GM12878 (cell line): ENCODE measurements at regions not wholly inside any gene's neighbourhood (a gene's known extent, or its start where the extent isn't known, plus 50 kb on each side); places are given as distances from the start of the nearest gene placed in this dataset. TPM values are rescaled to one million over a fixed set of nuclear protein-coding genes. Genes with fewer than 3 reads are reported as not detected.

Source experiments
- ATAC-seq: fragments of 200-7000 bp; cut with Tn5 transposase; 3 replicates; pipeline ENCODE4 v1.9.1; 2020; ENCODE audit warnings: mild to moderate bottlenecking, moderate library complexity
- BruUV-seq: library from RNA; stranded (reverse); fragments of 400-500 nt; replicated peaks from 2 replicates; lab custom pipeline; 2021; lab: Mats Ljungman, UMichigan
- CTCF ChIA-PET: fragments of 300-600 bp; sonication (Branson Sonifier 250); formaldehyde crosslinking; extraction: SDS; loops from one replicate; lab custom pipeline; 2021; ENCODE audit warnings: inconsistent platforms; lab: Yijun Ruan, JAX
- POLR2A ChIA-PET: fragments of 350-600 bp; formaldehyde crosslinking; extraction: SDS; loops from one replicate; lab custom pipeline; 2021; ENCODE audit warnings: inconsistent platforms; lab: Charles Lee
- RAD21 ChIA-PET: fragments of 300-600 bp; sonication (Branson Sonifier 250); formaldehyde crosslinking; loops from one replicate; lab custom pipeline; 2023; ENCODE audit warnings: antibody characterized with exemption; ENCODE audit not compliant: unreplicated experiment; lab: Charles Lee
- SMC1A ChIA-PET: fragments of 300-600 bp; sonication (Branson Sonifier 250); formaldehyde crosslinking; loops from one replicate; lab custom pipeline; 2023; ENCODE audit not compliant: unreplicated experiment, uncharacterized antibody; lab: Charles Lee
- DNase-seq: peaks from one replicate; pipeline ENCODE4 v3.0.0-alpha.2; 2011; ENCODE audit warnings: low read depth, low spot score
- FAIRE-seq: peaks from 3 replicates; lab custom pipeline; 2011; peaks lifted over from hg19 to GRCh38; lab: Jason Lieb, UNC
- H2AFZ ChIP-seq: 2 replicates; pipeline ENCODE4 v1.6.0; 2011; ENCODE audit warnings: low read depth, low read length, control low read depth; ENCODE audit not compliant: control insufficient read depth
- H3K27ac ChIP-seq: 2 replicates; pipeline ENCODE4 v1.5.1; 2011; ENCODE audit warnings: control low read depth; ENCODE audit not compliant: control insufficient read depth, insufficient read depth
- H3K27me3 ChIP-seq, 2 experiments: replicated peaks in 1 of 2; 2 replicates each; pipeline versions ENCODE4 v1.6.0 to v1.6.1; 2011; ENCODE audit warnings: low read length in 1 of 2; ENCODE audit not compliant: control insufficient read depth in 2 of 2, insufficient read depth in 2 of 2
- H3K36me3 ChIP-seq, 2 experiments: 2 replicates each; pipeline ENCODE4 v1.5.1; 2011; ENCODE audit warnings: low read length in 1 of 2; ENCODE audit not compliant: control insufficient read depth in 2 of 2, insufficient read depth in 2 of 2
- H3K4me1 ChIP-seq: 2 replicates; pipeline ENCODE4 v1.6.1; 2011; ENCODE audit warnings: mild to moderate bottlenecking, low read length, moderate library complexity, mixed read lengths; ENCODE audit not compliant: control insufficient read depth, insufficient read depth
- H3K4me2 ChIP-seq: 2 replicates; pipeline ENCODE4 v1.6.0; 2011; ENCODE audit warnings: control low read depth; ENCODE audit not compliant: control insufficient read depth, insufficient read depth
- H3K4me3 ChIP-seq: fragments of 200-600 bp; sonication (generic); 2 replicates; pipeline ENCODE4 v1.5.1; 2016
- H3K79me2 ChIP-seq: 2 replicates; pipeline ENCODE4 v1.6.0; 2011; ENCODE audit warnings: low read length; ENCODE audit not compliant: control insufficient read depth, insufficient read depth
- H3K9ac ChIP-seq: 2 replicates; pipeline ENCODE4 v1.8.0; 2011; ENCODE audit warnings: low read length, control low read depth, mixed read lengths; ENCODE audit not compliant: control insufficient read depth, insufficient read depth
- H3K9me3 ChIP-seq: replicated peaks from 3 replicates; pipeline ENCODE4 v1.5.1; 2011; ENCODE audit warnings: mild to moderate bottlenecking, low read length; ENCODE audit not compliant: control insufficient read depth, insufficient read depth
- H4K20me1 ChIP-seq: 2 replicates; pipeline ENCODE4 v1.6.0; 2011; ENCODE audit not compliant: control insufficient read depth, insufficient read depth
- BMI1 ChIP-seq: fragments of 450-650 bp; IDR thresholded peaks from 2 replicates; pipeline ENCODE4 v1.6.1; 2016; ENCODE audit warnings: mild to moderate bottlenecking, moderate library complexity, borderline replicate concordance
- CREM ChIP-seq: IDR thresholded peaks from 2 replicates; pipeline ENCODE4 v1.6.1; 2014; ENCODE audit warnings: antibody characterized with exemption, low read depth
- DPF2 ChIP-seq: fragments of 450-650 bp; IDR thresholded peaks from 2 replicates; pipeline ENCODE4 v1.6.1; 2017; ENCODE audit warnings: mild to moderate bottlenecking
- GABPA ChIP-seq: IDR thresholded peaks from 2 replicates; pipeline ENCODE4 v1.6.1; 2014; ENCODE audit warnings: antibody characterized with exemption, low read depth, mild to moderate bottlenecking, inconsistent platforms
- GATAD2B ChIP-seq: fragments of 450-650 bp; conservative IDR thresholded peaks from 2 replicates; pipeline ENCODE4 v1.6.1; 2017; ENCODE audit warnings: low read depth, mild to moderate bottlenecking, moderate library complexity
- KLF5 ChIP-seq: fragments of 450-650 bp; IDR thresholded peaks from 2 replicates; pipeline ENCODE4 v1.6.1; 2014; ENCODE audit warnings: mild to moderate bottlenecking; ENCODE audit not compliant: partially characterized antibody
- MYC ChIP-seq: IDR thresholded peaks from 2 replicates; pipeline ENCODE4 v1.6.1; 2011; ENCODE audit warnings: mild to moderate bottlenecking, low read length, moderate library complexity, inconsistent platforms; ENCODE audit not compliant: insufficient read depth, insufficient replicate concordance, insufficient read length, severe bottlenecking
- POLR2A ChIP-seq: IDR thresholded peaks from 2 replicates; pipeline ENCODE4 v1.6.1; 2011; ENCODE audit warnings: low read depth, mild to moderate bottlenecking, low read length
- RBBP5 ChIP-seq: fragments of 200-600 bp; sonication (generic); conservative IDR thresholded peaks from 2 replicates; pipeline ENCODE4 v1.6.1; 2016
- SMAD1 ChIP-seq: fragments of 450-650 bp; IDR thresholded peaks from 2 replicates; pipeline ENCODE4 v1.6.1; 2018; ENCODE audit warnings: mild to moderate bottlenecking, low read depth; ENCODE audit not compliant: partially characterized antibody
- SREBF2 ChIP-seq: IDR thresholded peaks from 2 replicates; pipeline ENCODE4 v1.6.1; 2012; ENCODE audit warnings: mild to moderate bottlenecking, low read length
- SUZ12 ChIP-seq: fragments of 200-600 bp; sonication (generic); IDR thresholded peaks from one replicate; pipeline ENCODE4 v1.6.1; 2018; ENCODE audit warnings: antibody characterized with exemption, mild to moderate bottlenecking; ENCODE audit not compliant: unreplicated experiment
- YY1 ChIP-seq: IDR thresholded peaks from 2 replicates; pipeline ENCODE4 v1.6.1; 2011; ENCODE audit warnings: low read depth, mild to moderate bottlenecking, low read length
- ZBED1 ChIP-seq: IDR thresholded peaks from 2 replicates; pipeline ENCODE4 v1.6.1; 2016; ENCODE audit warnings: borderline replicate concordance
- WGBS: methylation state at CpG from one replicate; pipeline ENCODE4 v1.1.6; 2016; ENCODE audit warnings: low lambda C conversion rate; ENCODE audit not compliant: insufficient replicate concordance, insufficient coverage; ENCODE audit errors: missing lambda C conversion rate; 5-methylcytosine and 5-hydroxymethylcytosine counted together
- in situ Hi-C: fragments of 300-500 bp; cut with MboI; formaldehyde crosslinking; loops from 9 replicates; pipeline ENCODE4 v1.14.3; 2018; ENCODE audit warnings: mixed read lengths
- intact Hi-C: fragments of 100-400 bp; cut with micrococcal nuclease; formaldehyde crosslinking; loops from one replicate; pipeline ENCODE4 v1.14.2; 2022; ENCODE audit not compliant: unreplicated experiment
- small RNA-seq: library from RNA; depleted of rRNA; stranded (forward); fragments of <200 nt; gene quantifications from one replicate; pipeline ENCODE3, GENCODE V24; 2014
- TF ChIP-seq, protein P1 (sequence below): fragments of 450-650 bp; formaldehyde crosslinking; IDR thresholded peaks from 2 replicates; pipeline ENCODE4 v1.5.0; 2022; ENCODE audit warnings: mild to moderate bottlenecking, missing genetic modification characterization

DNA sequence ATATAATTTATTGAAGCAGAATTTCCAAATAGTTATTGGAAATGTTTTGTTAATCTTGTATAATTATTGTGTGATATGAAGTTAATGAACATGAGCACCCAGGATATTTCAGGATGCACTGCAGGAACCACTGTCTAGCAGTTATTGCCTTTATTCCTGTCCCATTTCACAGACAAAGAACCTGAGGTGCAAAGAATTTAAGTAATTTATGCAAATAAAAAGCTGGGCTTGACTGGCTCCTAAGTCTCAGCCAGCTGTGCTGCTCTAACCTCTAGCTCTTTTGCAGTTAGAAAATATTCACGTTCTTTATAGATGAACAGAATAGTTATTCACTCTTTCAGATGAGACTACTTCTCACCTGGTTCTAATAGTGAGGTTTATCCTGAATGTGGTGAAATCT is 50.0 kb upstream of the NUDT12 start:
- H3K4me2 ChIP-seq: no peak overlapping the region
- ATAC-seq (no peak), DNase-seq (no peak), FAIRE-seq (no peak)
- H3K79me2 ChIP-seq: no peaks in the 10 kb centered on the region
- TF ChIP-seq SMAD1 (no peak), BMI1 (no peak), POLR2A (no peak), SREBF2 (no peak), GATAD2B (no peak), SUZ12 (no peak), GABPA (no peak), ZBED1 (no peak), RBBP5 (no peak), MYC (no peak), DPF2 (no peak), YY1 (no peak), CREM (no peak), KLF5 (no peak)
- TF ChIP-seq, protein P1, sequence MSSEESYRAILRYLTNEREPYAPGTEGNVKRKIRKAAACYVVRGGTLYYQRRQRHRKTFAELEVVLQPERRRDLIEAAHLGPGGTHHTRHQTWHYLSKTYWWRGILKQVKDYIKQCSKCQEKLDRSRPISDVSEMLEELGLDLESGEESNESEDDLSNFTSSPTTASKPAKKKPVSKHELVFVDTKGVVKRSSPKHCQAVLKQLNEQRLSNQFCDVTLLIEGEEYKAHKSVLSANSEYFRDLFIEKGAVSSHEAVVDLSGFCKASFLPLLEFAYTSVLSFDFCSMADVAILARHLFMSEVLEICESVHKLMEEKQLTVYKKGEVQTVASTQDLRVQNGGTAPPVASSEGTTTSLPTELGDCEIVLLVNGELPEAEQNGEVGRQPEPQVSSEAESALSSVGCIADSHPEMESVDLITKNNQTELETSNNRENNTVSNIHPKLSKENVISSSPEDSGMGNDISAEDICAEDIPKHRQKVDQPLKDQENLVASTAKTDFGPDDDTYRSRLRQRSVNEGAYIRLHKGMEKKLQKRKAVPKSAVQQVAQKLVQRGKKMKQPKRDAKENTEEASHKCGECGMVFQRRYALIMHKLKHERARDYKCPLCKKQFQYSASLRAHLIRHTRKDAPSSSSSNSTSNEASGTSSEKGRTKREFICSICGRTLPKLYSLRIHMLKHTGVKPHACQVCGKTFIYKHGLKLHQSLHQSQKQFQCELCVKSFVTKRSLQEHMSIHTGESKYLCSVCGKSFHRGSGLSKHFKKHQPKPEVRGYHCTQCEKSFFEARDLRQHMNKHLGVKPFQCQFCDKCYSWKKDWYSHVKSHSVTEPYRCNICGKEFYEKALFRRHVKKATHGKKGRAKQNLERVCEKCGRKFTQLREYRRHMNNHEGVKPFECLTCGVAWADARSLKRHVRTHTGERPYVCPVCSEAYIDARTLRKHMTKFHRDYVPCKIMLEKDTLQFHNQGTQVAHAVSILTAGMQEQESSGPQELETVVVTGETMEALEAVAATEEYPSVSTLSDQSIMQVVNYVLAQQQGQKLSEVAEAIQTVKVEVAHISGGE (CRISPR knock-in tag): no peak
- no peaks in the 10 kb centered on the region for H3K4me1 ChIP-seq
- no TSS peak for BruUV-seq
- ChIA-PET SMC1A (no interaction called here), POLR2A (no interaction called here), RAD21 (no interaction called here), CTCF (no interaction called here)
- no peak overlapping the region for H3K4me3 ChIP-seq
- no peaks in the 10 kb centered on the region for H3K27me3 ChIP-seq
- H3K9ac ChIP-seq: no peak overlapping the region
- H3K9me3 ChIP-seq: no peaks in the 10 kb centered on the region
- H2AFZ ChIP-seq: no peak overlapping the region
- 0% methylated on average over 1 of the region's 1 CpG for WGBS
- no peaks in the 10 kb centered on the region for H4K20me1 ChIP-seq
- no peak overlapping the region for H3K27ac ChIP-seq
- intact Hi-C loops: no loop called here
- in situ Hi-C loops: no loop called here
- H3K36me3 ChIP-seq: no peaks in the 10 kb centered on the region

Small RNAs in the stretch of these regions (small RNA-seq; reads per million reads assigned to genes)
- gene PSMC1P5: not detected
- gene RF00322: not detected
- gene RN7SL255P: not detected
- gene RNA5SP189: not detected
- gene RNU1-140P: not detected
- gene RNU6-334P: not detected
